Neuronal stem cell (in vitro differentiated cells): ENCODE measurements at regions not wholly inside any gene's neighbourhood (a gene's known extent, or its start where the extent isn't known, plus 50 kb on each side); places are given as distances from the start of the nearest gene placed in this dataset.

Experiments used
- DNase-seq: peaks from one replicate; pipeline ENCODE4 v3.0.0-alpha.2; 2013; ENCODE audit warnings: low spot score
- H2AFZ ChIP-seq: one replicate; pipeline ENCODE4 v1.6.1; 2013; ENCODE audit warnings: mild to moderate bottlenecking, low read length, inconsistent platforms
- H2AK5ac ChIP-seq: 2 replicates; pipeline ENCODE4 v1.6.1; 2013; ENCODE audit warnings: low read depth, mild to moderate bottlenecking, inconsistent platforms, low read length, moderate library complexity, mixed read lengths
- H2BK120ac ChIP-seq: 2 replicates; pipeline ENCODE4 v1.6.1; 2013; ENCODE audit warnings: low read depth, mild to moderate bottlenecking, inconsistent platforms, low read length, moderate library complexity, mixed read lengths
- H2BK12ac ChIP-seq: one replicate; pipeline ENCODE4 v1.6.1; 2013; ENCODE audit warnings: low read length, inconsistent platforms
- H2BK15ac ChIP-seq: 2 replicates; pipeline ENCODE4 v1.6.1; 2013; ENCODE audit warnings: mild to moderate bottlenecking, low read length, inconsistent platforms, mixed read lengths
- H2BK5ac ChIP-seq: one replicate; pipeline ENCODE4 v1.6.1; 2013; ENCODE audit warnings: inconsistent platforms, mild to moderate bottlenecking, low read length, moderate library complexity
- H3K14ac ChIP-seq: one replicate; pipeline ENCODE4 v1.6.1; 2013; ENCODE audit warnings: low read length, inconsistent platforms
- H3K18ac ChIP-seq: 2 replicates; pipeline ENCODE4 v1.6.1; 2013; ENCODE audit warnings: low read length, inconsistent platforms
- H3K23ac ChIP-seq: 2 replicates; pipeline ENCODE4 v1.6.1; 2013; ENCODE audit warnings: low read depth, mild to moderate bottlenecking, mixed read lengths, low read length, inconsistent platforms; ENCODE audit not compliant: poor library complexity
- H3K27ac ChIP-seq: replicated peaks from 3 replicates; pipeline ENCODE4 v1.5.1; 2013; ENCODE audit warnings: low read length, inconsistent platforms
- H3K27me3 ChIP-seq, 3 experiments: 2 replicates each; pipeline ENCODE4 v1.6.1; 2013; ENCODE audit warnings: low read length in 3 of 3, mild to moderate bottlenecking in 2 of 3, inconsistent platforms in 1 of 3, low read depth in 1 of 3, mixed read lengths in 1 of 3, moderate library complexity in 1 of 3; ENCODE audit not compliant: control insufficient read depth in 3 of 3, insufficient read depth in 3 of 3
- H3K36me3 ChIP-seq, 2 donors: replicated peaks in 1 of 2; 2 replicates each; pipeline ENCODE4 v1.6.1; 2013; ENCODE audit warnings: low read length in 2 of 2; ENCODE audit not compliant: control insufficient read depth in 2 of 2, insufficient read depth in 2 of 2
- H3K4ac ChIP-seq: 2 replicates; pipeline ENCODE4 v1.6.1; 2013; ENCODE audit warnings: inconsistent platforms, mild to moderate bottlenecking, low read length, moderate library complexity
- H3K4me1 ChIP-seq, 2 donors: 1 replicate in 1 of 2; 2 replicates in 1 of 2; pipeline ENCODE4 v1.6.1; 2013; ENCODE audit warnings: low read length in 2 of 2, low read depth in 1 of 2; ENCODE audit not compliant: control insufficient read depth in 2 of 2, insufficient read depth in 1 of 2
- H3K4me2 ChIP-seq: one replicate; pipeline ENCODE4 v1.6.1; 2013; ENCODE audit warnings: mild to moderate bottlenecking, low read length, inconsistent platforms; ENCODE audit not compliant: insufficient read depth, poor library complexity, severe bottlenecking
- H3K4me3 ChIP-seq, 2 donors: 2 replicates each; pipeline ENCODE4 v1.5.1; 2013; ENCODE audit warnings: low read length in 2 of 2, mild to moderate bottlenecking in 2 of 2, inconsistent platforms in 1 of 2, moderate library complexity in 1 of 2
- H3K79me1 ChIP-seq: one replicate; pipeline ENCODE4 v1.6.1; 2013; ENCODE audit warnings: low read depth, mild to moderate bottlenecking, inconsistent platforms, low read length, moderate library complexity
- H3K9ac ChIP-seq: one replicate; pipeline ENCODE4 v1.6.1; 2013; ENCODE audit warnings: mild to moderate bottlenecking, low read depth, low read length, inconsistent platforms; ENCODE audit not compliant: poor library complexity
- H3K9me3 ChIP-seq, 2 donors: replicated peaks in 1 of 2; 2 replicates each; pipeline versions ENCODE3 to v1.6.1; 2013; ENCODE audit warnings: low read length in 2 of 2, mild to moderate bottlenecking in 2 of 2, inconsistent platforms in 1 of 2, low read depth in 1 of 2, mixed read lengths in 1 of 2, moderate library complexity in 1 of 2; ENCODE audit not compliant: control insufficient read depth in 2 of 2, insufficient read depth in 1 of 2
- H4K8ac ChIP-seq: one replicate; pipeline ENCODE4 v1.6.1; 2013; ENCODE audit warnings: low read depth, mild to moderate bottlenecking, inconsistent platforms, low read length, moderate library complexity
- H4K91ac ChIP-seq: one replicate; pipeline ENCODE4 v1.6.1; 2013; ENCODE audit warnings: low read length, low read depth, mild to moderate bottlenecking, inconsistent platforms; ENCODE audit not compliant: poor library complexity
- WGBS, 2 donors: extraction: QIAGEN DNeasy Blood & Tissue Kit; methylation state at CpG; one replicate each; pipeline ENCODE4 v1.1.7; 2013; ENCODE audit warnings: missing lambda C conversion rate in 2 of 2, mixed read lengths in 1 of 2; ENCODE audit not compliant: insufficient read length in 2 of 2, insufficient replicate concordance in 1 of 2; ENCODE audit errors: extremely low coverage in 2 of 2; 5-methylcytosine and 5-hydroxymethylcytosine counted together

DNA sequence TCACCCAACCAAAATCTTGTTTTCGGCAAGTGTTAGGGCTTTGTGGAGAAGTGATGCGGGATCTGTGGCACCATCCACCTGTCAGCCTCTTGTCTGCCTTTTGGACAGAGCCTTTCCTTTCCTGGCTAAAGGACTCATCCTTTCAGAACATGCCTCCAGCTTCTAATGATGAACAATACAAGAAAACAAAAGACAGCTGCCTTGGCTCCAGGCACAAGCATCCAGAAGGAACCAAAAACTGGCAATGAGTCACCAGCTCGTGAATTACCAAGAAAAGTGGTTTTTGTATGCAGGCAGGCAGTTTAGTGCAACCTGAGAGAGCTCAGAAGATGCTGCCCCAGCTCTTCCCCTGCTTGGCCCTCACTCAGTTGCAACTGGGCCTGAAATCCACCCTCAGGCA, 84.6 kb upstream of the NAMPT start:
- Histone ChIP-seq H3K27ac (no peak overlapping the region), H2AFZ (no peak overlapping the region), H4K91ac (no peak overlapping the region), H3K9me3 (no peaks in the 10 kb centered on the region), H3K36me3 (no peaks in the 10 kb centered on the region), H3K4me3 (no peak overlapping the region), H2BK15ac (no peak overlapping the region), H2BK5ac (no peak overlapping the region), H3K18ac (no peak overlapping the region), H3K23ac (no peak overlapping the region), H3K4me2 (no peak overlapping the region), H2BK120ac (no peak overlapping the region), H3K4ac (no peak overlapping the region), H2BK12ac (no peak overlapping the region), H3K14ac (no peak overlapping the region), H4K8ac (no peak overlapping the region), H3K27me3 (peaks cover 0 to 3% (median 0%) of the 10 kb centered on the region in 3 experiments), H3K79me1 (no peaks in the 10 kb centered on the region), H3K4me1 (no peaks in the 10 kb centered on the region), H3K9ac (no peak overlapping the region), H2AK5ac (no peak overlapping the region)
- no CpG with 5 or more reads among the region's 3 CpGs for WGBS, 2 donors
- no peak for DNase-seq

DNA sequence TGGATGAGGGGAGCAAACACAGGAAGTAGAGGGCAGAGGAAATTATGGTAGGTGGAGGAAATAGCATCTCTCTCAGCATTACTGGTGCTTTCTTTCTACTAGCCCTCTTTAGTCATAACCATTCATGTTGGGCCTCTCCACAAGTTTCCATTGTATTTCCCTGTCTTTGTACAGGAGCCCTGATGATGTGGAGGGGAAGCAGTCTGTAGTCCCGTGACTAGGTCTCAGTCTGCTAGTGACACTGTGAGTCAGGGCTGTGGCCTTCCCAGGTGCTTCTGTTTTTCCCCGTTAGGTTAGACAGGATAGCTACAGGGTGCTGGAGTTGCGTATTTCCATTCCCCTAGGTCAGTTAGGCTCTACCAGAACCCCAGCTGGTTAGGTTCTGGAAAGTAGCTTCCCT, 82.9 kb upstream of the NAMPT start:
- Histone ChIP-seq H2BK15ac (no peak overlapping the region), H3K4me3 (no peak overlapping the region), H2AFZ (no peak overlapping the region), H4K8ac (no peak overlapping the region), H3K4ac (no peak overlapping the region), H3K9ac (no peak overlapping the region), H3K27me3 (peaks cover 0 to 3% (median 0%) of the 10 kb centered on the region in 3 experiments), H3K18ac (no peak overlapping the region), H3K79me1 (no peaks in the 10 kb centered on the region), H4K91ac (no peak overlapping the region), H3K23ac (no peak overlapping the region), H3K14ac (no peak overlapping the region), H2AK5ac (no peak overlapping the region), H2BK5ac (no peak overlapping the region), H3K4me1 (no peaks in the 10 kb centered on the region), H3K4me2 (no peak overlapping the region), H3K36me3 (no peaks in the 10 kb centered on the region), H2BK120ac (no peak overlapping the region), H2BK12ac (no peak overlapping the region), H3K9me3 (no peaks in the 10 kb centered on the region), H3K27ac (no peak overlapping the region)
- WGBS, 2 donors = no CpG with 5 or more reads among the region's 3 CpGs
- DNase-seq = no peak

DNA sequence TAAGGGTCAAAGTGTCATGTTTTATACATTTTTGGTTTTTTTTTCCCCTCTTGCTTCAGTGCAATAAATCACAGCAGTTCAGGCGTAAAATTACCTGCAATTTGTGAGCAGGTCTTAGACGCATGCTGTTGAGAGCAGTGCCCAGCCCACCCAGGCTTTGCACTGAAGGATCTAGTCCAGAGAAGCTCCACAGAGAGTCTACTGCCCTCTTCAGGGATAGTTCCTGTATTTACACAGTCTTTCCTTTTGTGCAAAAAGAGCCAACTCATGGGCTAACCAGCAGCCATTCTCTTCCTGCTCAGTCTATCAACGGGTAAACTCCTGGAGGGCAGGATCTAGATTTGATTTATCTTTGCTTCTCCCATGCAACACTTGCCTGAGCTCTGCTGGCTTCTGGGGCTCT, 82.2 kb upstream of the NAMPT start:
- Histone ChIP-seq H4K8ac (no peak overlapping the region), H4K91ac (no peak overlapping the region), H2BK15ac (no peak overlapping the region), H3K4me2 (no peak overlapping the region), H3K14ac (no peak overlapping the region), H2BK5ac (no peak overlapping the region), H3K4me3 (no peak overlapping the region), H2AFZ (no peak overlapping the region), H3K36me3 (no peaks in the 10 kb centered on the region), H3K23ac (no peak overlapping the region), H3K9me3 (no peaks in the 10 kb centered on the region), H3K4ac (no peak overlapping the region), H3K79me1 (no peaks in the 10 kb centered on the region), H2AK5ac (no peak overlapping the region), H3K4me1 (no peaks in the 10 kb centered on the region), H3K27ac (no peak overlapping the region), H3K27me3 (peaks cover 0 to 3% (median 0%) of the 10 kb centered on the region in 3 experiments), H3K18ac (no peak overlapping the region), H2BK12ac (no peak overlapping the region), H3K9ac (no peak overlapping the region), H2BK120ac (no peak overlapping the region)
- no peak for DNase-seq
- WGBS, 2 donors = no CpG with 5 or more reads among the region's 3 CpGs

DNA sequence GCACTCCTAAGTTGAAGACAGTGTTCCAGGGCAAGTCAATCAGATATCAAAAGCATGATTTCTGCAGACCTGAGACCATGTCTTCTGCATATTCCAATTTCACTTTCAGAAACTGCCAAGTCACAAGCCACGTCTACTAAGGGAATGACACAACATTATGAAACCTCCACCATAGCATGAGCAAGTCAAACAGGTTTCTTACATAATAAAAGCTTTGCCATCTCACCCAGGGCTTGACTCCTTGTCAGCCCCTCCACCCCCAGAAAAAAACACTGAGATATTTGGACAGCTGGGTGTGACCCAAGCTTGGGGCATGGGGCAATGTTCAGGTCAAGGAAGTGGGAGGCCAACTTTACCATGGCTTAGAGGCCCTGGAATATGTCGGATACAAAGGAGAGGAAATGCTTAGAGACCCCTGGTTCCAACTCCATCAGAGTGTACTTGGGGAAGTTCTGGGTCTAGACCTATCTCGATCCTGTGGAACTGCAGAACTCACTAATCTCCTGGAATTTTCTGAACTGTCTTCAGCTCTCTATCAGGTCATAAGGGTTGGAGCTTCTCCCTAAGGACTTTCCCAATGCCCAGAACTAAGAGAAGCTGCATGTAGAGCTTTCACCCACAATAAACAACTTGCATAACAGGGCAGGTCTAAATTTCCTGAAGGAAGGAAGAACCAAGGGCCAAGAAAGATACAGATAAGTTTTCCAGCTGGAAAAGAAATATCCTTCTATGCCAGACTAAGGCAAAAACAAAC, 80.6 kb upstream of the NAMPT start:
- H2BK12ac ChIP-seq = no peak overlapping the region
- H3K79me1 ChIP-seq = no peaks in the 10 kb centered on the region
- no peaks in the 10 kb centered on the region for H3K9me3 ChIP-seq
- no peak overlapping the region for H3K4ac ChIP-seq
- no peak for DNase-seq
- H2BK5ac ChIP-seq = no peak overlapping the region
- H3K4me1 ChIP-seq = no peaks in the 10 kb centered on the region
- H4K8ac ChIP-seq = no peak overlapping the region
- H2BK15ac ChIP-seq = no peak overlapping the region
- no peak overlapping the region for H3K9ac ChIP-seq
- H2BK120ac ChIP-seq = no peak overlapping the region
- no peak overlapping the region for H3K4me2 ChIP-seq
- H3K36me3 ChIP-seq = no peaks in the 10 kb centered on the region
- no peak overlapping the region for H3K27ac ChIP-seq
- no peak overlapping the region for H3K4me3 ChIP-seq
- no CpG with 5 or more reads among the region's 3 CpGs for WGBS, 2 donors
- no peak overlapping the region for H3K18ac ChIP-seq
- H3K27me3 ChIP-seq = peaks cover 0 to 3% (median 0%) of the 10 kb centered on the region in 3 experiments
- H4K91ac ChIP-seq = no peak overlapping the region
- H2AK5ac ChIP-seq = no peak overlapping the region
- no peak overlapping the region for H2AFZ ChIP-seq
- H3K23ac ChIP-seq = no peak overlapping the region
- H3K14ac ChIP-seq = no peak overlapping the region
